T-cell (primary cell): ENCODE measurements at regions not wholly inside any gene's neighbourhood (a gene's known extent, or its start where the extent isn't known, plus 50 kb on each side); places are given as distances from the start of the nearest gene placed in this dataset.

Experiments used
- ATAC-seq, 4 experiments: fragments of 200-7000 bp in 3 of 4; fragments of 150-1000 bp in 1 of 4; cut with Tn5 transposase; replicated peaks in 1 of 4; 1 replicate in 3 of 4; 2 replicates in 1 of 4; pipeline ENCODE4 v1.10.0; 2021; ENCODE audit warnings: moderate library complexity in 3 of 4, mild to moderate bottlenecking in 2 of 4, moderate number of reproducible peaks in 1 of 4
- CTCF ChIA-PET, 2 donors: fragments of 300-600 bp; sonication (Branson Sonifier 250); formaldehyde crosslinking; loops; one replicate each; lab custom pipeline; 2022; ENCODE audit warnings: antibody characterized with exemption in 2 of 2; lab: Charles Lee
- POLR2A ChIA-PET, 2 donors: fragments of 300-600 bp; sonication (Branson Sonifier 250); formaldehyde crosslinking; loops; one replicate each; lab custom pipeline; 2022; ENCODE audit warnings: antibody characterized with exemption in 2 of 2; lab: Charles Lee
- DNase-seq, 35 experiments: peaks; one replicate each; pipeline versions ENCODE4 v3.0.0 to v3.0.0-alpha.2; 2013 to 2023
- H3K27ac ChIP-seq: one replicate; pipeline ENCODE4 v1.5.1; 2013; ENCODE audit warnings: low read length
- H3K27me3 ChIP-seq, 2 experiments: replicated peaks in 1 of 2; 1 replicate in 1 of 2; 2 replicates in 1 of 2; pipeline versions ENCODE4 v1.6.1 to v1.7.0; 2013; ENCODE audit warnings: low read length in 1 of 2, mixed read lengths in 1 of 2; ENCODE audit not compliant: control insufficient read depth in 2 of 2, insufficient read depth in 2 of 2; ENCODE audit errors: extremely low read depth in 1 of 2
- H3K36me3 ChIP-seq, 2 donors: 1 replicate in 1 of 2; 2 replicates in 1 of 2; pipeline versions ENCODE4 v1.6.1 to v1.7.0; 2013; ENCODE audit warnings: low read length in 1 of 2; ENCODE audit not compliant: control insufficient read depth in 2 of 2, insufficient read depth in 1 of 2; ENCODE audit errors: extremely low read depth in 1 of 2
- H3K4me1 ChIP-seq, 2 experiments: 1 replicate in 1 of 2; 2 replicates in 1 of 2; pipeline versions ENCODE4 v1.6.1 to v1.7.0; 2013; ENCODE audit warnings: low read length in 2 of 2, mixed read lengths in 1 of 2; ENCODE audit not compliant: insufficient read depth in 2 of 2, control insufficient read depth in 1 of 2; ENCODE audit errors: extremely low read depth in 1 of 2
- H3K4me3 ChIP-seq, 2 donors: 1 replicate in 1 of 2; 2 replicates in 1 of 2; pipeline versions ENCODE4 v1.5.1 to v1.7.0; 2013; ENCODE audit warnings: mild to moderate bottlenecking in 2 of 2, low read length in 1 of 2, moderate library complexity in 1 of 2; ENCODE audit not compliant: control insufficient read depth in 1 of 2; ENCODE audit errors: extremely low read depth in 1 of 2
- H3K9me3 ChIP-seq: 2 replicates; pipeline ENCODE4 v1.7.0; 2013
- H3K27ac Mint-ChIP-seq, 2 donors: one replicate each; pipeline ENCODE4 v1.8.0; 2020 to 2021; ENCODE audit warnings: mild to moderate bottlenecking in 2 of 2, mixed read lengths in 2 of 2
- H3K27me3 Mint-ChIP-seq, 2 donors: one replicate each; pipeline ENCODE4 v1.8.0; 2021 to 2022; ENCODE audit warnings: mixed read lengths in 2 of 2
- H3K36me3 Mint-ChIP-seq: one replicate; pipeline ENCODE4 v1.8.0; 2021; ENCODE audit warnings: mixed read lengths
- H3K4me1 Mint-ChIP-seq, 3 donors: one replicate each; pipeline ENCODE4 v1.8.0; 2020 to 2022; ENCODE audit warnings: mixed read lengths in 3 of 3, mild to moderate bottlenecking in 1 of 3
- H3K4me3 Mint-ChIP-seq, 3 donors: one replicate each; pipeline ENCODE4 v1.8.0; 2020 to 2022; ENCODE audit warnings: mild to moderate bottlenecking in 3 of 3, mixed read lengths in 3 of 3, moderate library complexity in 3 of 3
- H3K9me3 Mint-ChIP-seq, 3 donors: one replicate each; pipeline ENCODE4 v1.8.0; 2020 to 2022; ENCODE audit warnings: mixed read lengths in 3 of 3
- WGBS: methylation state at CpG from one replicate; pipeline ENCODE4 v1.1.5; 2013; ENCODE audit warnings: missing lambda C conversion rate; ENCODE audit not compliant: insufficient coverage; 5-methylcytosine and 5-hydroxymethylcytosine counted together

DNA sequence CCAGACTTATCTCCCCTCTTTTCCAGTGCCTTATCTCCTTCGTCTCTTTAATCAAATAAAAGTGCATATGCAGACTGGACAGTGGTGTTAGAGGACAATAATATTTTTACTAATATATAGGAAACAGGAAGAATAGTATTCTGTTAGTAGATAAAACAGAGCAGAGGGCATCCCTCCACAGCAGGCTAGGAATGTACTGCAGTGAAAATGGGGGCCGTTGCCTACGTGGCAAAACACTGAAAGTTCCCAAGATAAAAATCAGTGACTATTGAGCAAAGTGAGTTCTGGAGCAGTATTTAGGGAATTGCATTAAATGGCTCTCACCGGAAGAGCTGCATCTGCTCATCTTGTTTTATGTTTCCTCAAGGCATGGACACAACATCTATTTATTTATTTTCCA lies 435.0 kb downstream of the CNTN6 start:
- Mint-ChIP-seq H3K4me1 (no peaks in the 10 kb centered on the region), H3K36me3 (no peaks in the 10 kb centered on the region), H3K27me3 (no peaks in the 10 kb centered on the region), H3K4me3 (no peak overlapping the region), H3K9me3 (peaks cover 4 to 20% (median 8%) of the 10 kb centered on the region in 3 donors), H3K27ac (no peak overlapping the region)
- H3K4me1 ChIP-seq, result no peaks in the 10 kb centered on the region
- peaks cover 4% of the 10 kb centered on the region for H3K9me3 ChIP-seq
- 100% methylated on average over 3 of the region's 4 CpGs for WGBS
- DNase-seq (no peak), ATAC-seq (no peak)
- no peak overlapping the region for H3K4me3 ChIP-seq
- no peaks in the 10 kb centered on the region for H3K27me3 ChIP-seq
- CTCF ChIA-PET, result no interaction called here
- no peaks in the 10 kb centered on the region for H3K36me3 ChIP-seq
- no peak overlapping the region for H3K27ac ChIP-seq
- POLR2A ChIA-PET, result no interaction called here

- H3K4me3 Mint-ChIP-seq, result no peak overlapping the region
- H3K36me3 ChIP-seq, result no peaks in the 10 kb centered on the region
- no peak overlapping the region for H3K4me3 ChIP-seq
- H3K9me3 ChIP-seq, result peaks cover 4% of the 10 kb centered on the region
- ATAC-seq (no peak), DNase-seq (no peak)
- no CpG with 5 or more reads among the region's 4 CpGs for WGBS
- H3K4me1 ChIP-seq, result no peaks in the 10 kb centered on the region
- no peaks in the 10 kb centered on the region for H3K27me3 ChIP-seq
- peaks cover 4 to 20% (median 8%) of the 10 kb centered on the region in 3 donors for H3K9me3 Mint-ChIP-seq
- H3K27ac Mint-ChIP-seq, result no peak overlapping the region
- no peaks in the 10 kb centered on the region for H3K36me3 Mint-ChIP-seq
- H3K4me1 Mint-ChIP-seq, result no peaks in the 10 kb centered on the region
- CTCF ChIA-PET, result no interaction called here
- no peaks in the 10 kb centered on the region for H3K27me3 Mint-ChIP-seq
- POLR2A ChIA-PET, result no interaction called here
- H3K27ac ChIP-seq, result no peak overlapping the region
These were observed 435.8 kb downstream of the CNTN6 start for GRCh38 chr3:1528621-1529020.

GRCh38 chr3:1529676-1530075 lies 436.9 kb downstream of the CNTN6 start:
- H3K9me3 Mint-ChIP-seq, result peaks cover 9 to 25% (median 11%) of the 10 kb centered on the region in 3 donors
- Histone ChIP-seq H3K27me3 (no peaks in the 10 kb centered on the region), H3K4me3 (no peak overlapping the region), H3K27ac (no peak overlapping the region), H3K36me3 (no peaks in the 10 kb centered on the region), H3K9me3 (peaks cover 4% of the 10 kb centered on the region), H3K4me1 (no peaks in the 10 kb centered on the region)
- 100% methylated on average over 1 of the region's 4 CpGs for WGBS
- CTCF ChIA-PET, result no interaction called here
- POLR2A ChIA-PET, result no interaction called here
- no peak overlapping the region for H3K4me3 Mint-ChIP-seq
- no peaks in the 10 kb centered on the region for H3K36me3 Mint-ChIP-seq
- H3K4me1 Mint-ChIP-seq, result no peaks in the 10 kb centered on the region
- no peaks in the 10 kb centered on the region for H3K27me3 Mint-ChIP-seq
- no peak overlapping the region for H3K27ac Mint-ChIP-seq
- ATAC-seq (no peak), DNase-seq (no peak)

GRCh38 chr3:1531981-1532380 lies 439.2 kb downstream of the CNTN6 start:
- no peaks in the 10 kb centered on the region for H3K36me3 ChIP-seq
- no peak for ATAC-seq
- Mint-ChIP-seq H3K4me3 (no peak overlapping the region), H3K36me3 (no peaks in the 10 kb centered on the region), H3K4me1 (no peaks in the 10 kb centered on the region), H3K27ac (no peak overlapping the region), H3K9me3 (peaks cover 16 to 33% (median 22%) of the 10 kb centered on the region in 3 donors), H3K27me3 (no peaks in the 10 kb centered on the region)
- H3K4me3 ChIP-seq, result no peak overlapping the region
- ChIA-PET CTCF (no interaction called here), POLR2A (no interaction called here)
- H3K9me3 ChIP-seq, result peaks cover 4% of the 10 kb centered on the region
- no peak overlapping the region for H3K27ac ChIP-seq
- no peak for DNase-seq
- H3K27me3 ChIP-seq, result no peaks in the 10 kb centered on the region
- no peaks in the 10 kb centered on the region for H3K4me1 ChIP-seq

DNA sequence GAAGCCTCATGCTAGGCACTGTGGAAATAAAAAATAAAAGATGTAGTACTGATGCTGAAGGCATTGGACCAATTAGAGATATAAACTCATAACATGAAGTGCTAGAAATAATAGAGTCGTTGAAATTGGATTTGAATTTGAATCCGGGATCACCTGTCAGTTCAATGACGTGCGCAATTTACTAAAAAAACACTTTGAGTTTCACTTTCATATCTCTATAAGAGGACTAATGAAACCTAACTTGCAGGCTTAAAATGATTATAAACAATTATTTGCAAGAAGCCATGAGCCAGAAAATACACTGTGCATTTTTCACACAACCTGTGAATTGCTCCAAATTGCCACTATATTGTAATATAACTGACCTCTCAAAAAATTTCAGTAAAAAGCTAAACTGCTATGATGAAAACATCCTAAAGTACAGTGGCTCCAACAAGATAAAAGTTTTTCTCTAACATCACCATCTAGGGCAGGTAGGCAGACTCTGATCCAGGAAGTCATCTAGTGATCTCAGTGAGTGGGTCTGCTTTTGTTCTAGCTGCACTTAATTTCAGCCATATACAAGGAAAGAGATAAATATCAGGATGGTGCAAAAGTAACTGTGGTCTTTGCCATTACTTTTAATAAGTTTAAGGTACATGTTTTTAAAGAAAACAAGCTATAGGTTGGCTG lies 440.2 kb downstream of the CNTN6 start:
- Histone ChIP-seq H3K27me3 (no peaks in the 10 kb centered on the region), H3K36me3 (no peaks in the 10 kb centered on the region), H3K9me3 (peaks cover 8% of the 10 kb centered on the region), H3K4me1 (no peaks in the 10 kb centered on the region), H3K27ac (no peak overlapping the region), H3K4me3 (no peak overlapping the region)
- no CpG with 5 or more reads among the region's 4 CpGs for WGBS
- Mint-ChIP-seq H3K27ac (no peak overlapping the region), H3K4me1 (no peaks in the 10 kb centered on the region), H3K36me3 (no peaks in the 10 kb centered on the region), H3K9me3 (peaks cover 15 to 36% (median 25%) of the 10 kb centered on the region in 3 donors), H3K4me3 (no peak overlapping the region), H3K27me3 (no peaks in the 10 kb centered on the region)
- POLR2A ChIA-PET, result no interaction called here
- DNase-seq (no peak), ATAC-seq (no peak)
- CTCF ChIA-PET, result no interaction called here

DNA sequence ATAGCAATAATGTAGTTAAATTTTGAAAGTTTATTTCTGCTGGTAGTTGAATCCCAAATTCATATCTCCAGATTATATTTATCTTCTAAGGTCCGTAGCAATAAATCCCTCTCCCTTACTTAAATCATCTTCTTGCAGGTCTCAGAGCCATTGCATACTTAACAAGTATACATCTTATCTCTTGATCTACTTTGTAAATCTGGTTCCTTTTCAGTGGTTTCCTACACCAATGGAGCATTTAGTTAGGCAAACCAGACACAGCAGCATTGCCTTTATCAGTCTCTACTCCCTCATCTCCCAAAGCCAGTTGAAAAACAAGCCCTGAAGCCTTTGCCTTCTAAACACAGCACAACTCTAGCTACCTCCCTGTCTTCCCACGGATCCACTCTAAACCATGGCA lies 440.9 kb downstream of the CNTN6 start:
- no peak overlapping the region for H3K4me3 Mint-ChIP-seq
- no peaks in the 10 kb centered on the region for H3K36me3 Mint-ChIP-seq
- H3K9me3 Mint-ChIP-seq, result peaks cover 14 to 33% (median 25%) of the 10 kb centered on the region in 3 donors
- DNase-seq (no peak), ATAC-seq (no peak)
- no peaks in the 10 kb centered on the region for H3K27me3 Mint-ChIP-seq
- H3K27ac Mint-ChIP-seq, result no peak overlapping the region
- WGBS, result 86% methylated on average over 1 of the region's 2 CpGs
- Histone ChIP-seq H3K4me3 (no peak overlapping the region), H3K36me3 (no peaks in the 10 kb centered on the region), H3K4me1 (no peaks in the 10 kb centered on the region), H3K27me3 (no peaks in the 10 kb centered on the region), H3K9me3 (peaks cover 10% of the 10 kb centered on the region), H3K27ac (no peak overlapping the region)
- ChIA-PET POLR2A (no interaction called here), CTCF (no interaction called here)
- H3K4me1 Mint-ChIP-seq, result no peaks in the 10 kb centered on the region

- no peak overlapping the region for H3K27ac Mint-ChIP-seq
- Histone ChIP-seq H3K27ac (no peak overlapping the region), H3K9me3 (peaks cover 10% of the 10 kb centered on the region), H3K4me1 (no peaks in the 10 kb centered on the region), H3K27me3 (no peaks in the 10 kb centered on the region), H3K36me3 (no peaks in the 10 kb centered on the region), H3K4me3 (no peak overlapping the region)
- ChIA-PET POLR2A (no interaction called here), CTCF (interaction anchor here in 1 of 2 donors (0.6 kb wide), 1 partner anchor 10 kb away, joined by 3 read pairs; no protein-coding TSS in a partner anchor)
- no peak for ATAC-seq
- peaks cover 17 to 33% (median 25%) of the 10 kb centered on the region in 3 donors for H3K9me3 Mint-ChIP-seq
- no peak for DNase-seq
- H3K27me3 Mint-ChIP-seq, result no peaks in the 10 kb centered on the region
- WGBS, result 75% methylated on average over 3 of the region's 3 CpGs
- H3K4me1 Mint-ChIP-seq, result no peaks in the 10 kb centered on the region
- no peaks in the 10 kb centered on the region for H3K36me3 Mint-ChIP-seq
- no peak overlapping the region for H3K4me3 Mint-ChIP-seq
These were observed 441.4 kb downstream of the CNTN6 start for GRCh38 chr3:1534252-1534651.
